Loucy (cell line): ENCODE measurements at regions not wholly inside any gene's neighbourhood (a gene's known extent, or its start where the extent isn't known, plus 50 kb on each side); places are given as distances from the start of the nearest gene placed in this dataset.

ENCODE experiments used
- EZH2phosphoT487 ChIP-seq: fragments of 200-600 bp; IDR thresholded peaks from 2 replicates; pipeline ENCODE4 v1.6.1; 2018; ENCODE audit warnings: antibody characterized with exemption, mild to moderate bottlenecking, moderate library complexity, borderline replicate concordance
- TF ChIP-seq, protein P1 (sequence below): fragments of 200-600 bp; sonication (generic); conservative IDR thresholded peaks from 2 replicates; pipeline ENCODE4 v1.5.1; 2014; ENCODE audit warnings: mild to moderate bottlenecking, antibody characterized with exemption, low read length

DNA sequence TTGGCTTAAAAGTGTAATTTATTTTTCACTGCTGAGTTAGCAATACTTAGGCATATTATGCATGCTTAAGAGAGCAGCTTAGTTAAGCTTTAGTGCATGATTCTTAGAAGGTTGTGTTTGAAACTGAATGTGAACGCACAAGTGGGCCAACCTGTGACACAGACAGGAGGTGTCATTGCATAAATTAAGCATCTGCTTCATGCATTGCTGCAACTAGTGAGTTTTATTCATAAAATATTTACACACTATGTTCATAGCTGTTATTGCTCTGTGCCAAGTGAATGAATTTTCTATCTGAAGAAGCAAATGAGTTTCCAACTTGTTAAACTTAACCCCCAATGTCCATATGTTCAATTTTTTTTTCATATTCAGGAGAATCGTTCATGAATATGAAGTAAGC, 806.4 kb downstream of the GALR1 start:
- TF ChIP-seq, protein P1, sequence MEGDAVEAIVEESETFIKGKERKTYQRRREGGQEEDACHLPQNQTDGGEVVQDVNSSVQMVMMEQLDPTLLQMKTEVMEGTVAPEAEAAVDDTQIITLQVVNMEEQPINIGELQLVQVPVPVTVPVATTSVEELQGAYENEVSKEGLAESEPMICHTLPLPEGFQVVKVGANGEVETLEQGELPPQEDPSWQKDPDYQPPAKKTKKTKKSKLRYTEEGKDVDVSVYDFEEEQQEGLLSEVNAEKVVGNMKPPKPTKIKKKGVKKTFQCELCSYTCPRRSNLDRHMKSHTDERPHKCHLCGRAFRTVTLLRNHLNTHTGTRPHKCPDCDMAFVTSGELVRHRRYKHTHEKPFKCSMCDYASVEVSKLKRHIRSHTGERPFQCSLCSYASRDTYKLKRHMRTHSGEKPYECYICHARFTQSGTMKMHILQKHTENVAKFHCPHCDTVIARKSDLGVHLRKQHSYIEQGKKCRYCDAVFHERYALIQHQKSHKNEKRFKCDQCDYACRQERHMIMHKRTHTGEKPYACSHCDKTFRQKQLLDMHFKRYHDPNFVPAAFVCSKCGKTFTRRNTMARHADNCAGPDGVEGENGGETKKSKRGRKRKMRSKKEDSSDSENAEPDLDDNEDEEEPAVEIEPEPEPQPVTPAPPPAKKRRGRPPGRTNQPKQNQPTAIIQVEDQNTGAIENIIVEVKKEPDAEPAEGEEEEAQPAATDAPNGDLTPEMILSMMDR = no peak
- TF ChIP-seq EZH2phosphoT487 = no peak
